Upper lobe of left lung (tissue), 4 donors: ENCODE measurements at regions not wholly inside any gene's neighbourhood (a gene's known extent, or its start where the extent isn't known, plus 50 kb on each side); places are given as distances from the start of the nearest gene placed in this dataset.

ENCODE experiments used
- EP300 ChIP-seq, 4 donors: sonication (generic); formaldehyde crosslinking; IDR thresholded peaks; one replicate each; pipeline ENCODE4 v1.5.1; 2017; ENCODE audit warnings: antibody characterized with exemption in 4 of 4, control low read depth in 2 of 4
- POLR2A ChIP-seq, 4 donors: fragments of 450-650 bp; IDR thresholded peaks; one replicate each; pipeline ENCODE4 v1.5.1; 2016 to 2017; ENCODE audit warnings: antibody characterized with exemption in 4 of 4, mild to moderate bottlenecking in 2 of 4
- POLR2AphosphoS5 ChIP-seq, 2 donors: sonication (generic); formaldehyde crosslinking; IDR thresholded peaks; one replicate each; pipeline ENCODE4 v1.5.1; 2017; ENCODE audit warnings: antibody characterized with exemption in 2 of 2
- TF ChIP-seq, protein P1 (sequence below), 6 experiments: fragments of 450-650 bp in 4 of 6; fragments of 200-600 bp in 2 of 6; sonication (generic) in 2 of 6; IDR thresholded peaks; one replicate each; pipeline ENCODE4 v1.5.1; 2016 to 2019; ENCODE audit warnings: antibody characterized with exemption in 6 of 6

DNA sequence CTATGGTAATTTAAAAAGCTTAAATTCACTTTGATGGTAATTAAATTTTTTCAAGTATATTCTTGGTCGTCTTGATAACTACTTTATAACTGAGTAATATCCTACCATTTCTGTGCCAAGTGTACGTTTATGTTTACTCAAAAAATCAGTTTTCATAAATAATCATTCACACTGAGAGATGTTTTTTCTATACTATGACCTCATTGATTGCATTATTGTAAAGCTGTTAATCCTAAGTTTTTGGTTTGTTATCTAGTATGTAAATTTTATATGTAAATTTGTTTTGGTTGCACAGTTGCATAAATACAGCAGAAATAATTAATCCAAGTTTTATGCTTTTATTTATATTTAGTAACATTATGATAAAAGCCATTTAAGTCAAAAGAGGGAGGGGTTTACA, 196.4 kb upstream of the PRICKLE1 start:
- TF ChIP-seq, protein P1, sequence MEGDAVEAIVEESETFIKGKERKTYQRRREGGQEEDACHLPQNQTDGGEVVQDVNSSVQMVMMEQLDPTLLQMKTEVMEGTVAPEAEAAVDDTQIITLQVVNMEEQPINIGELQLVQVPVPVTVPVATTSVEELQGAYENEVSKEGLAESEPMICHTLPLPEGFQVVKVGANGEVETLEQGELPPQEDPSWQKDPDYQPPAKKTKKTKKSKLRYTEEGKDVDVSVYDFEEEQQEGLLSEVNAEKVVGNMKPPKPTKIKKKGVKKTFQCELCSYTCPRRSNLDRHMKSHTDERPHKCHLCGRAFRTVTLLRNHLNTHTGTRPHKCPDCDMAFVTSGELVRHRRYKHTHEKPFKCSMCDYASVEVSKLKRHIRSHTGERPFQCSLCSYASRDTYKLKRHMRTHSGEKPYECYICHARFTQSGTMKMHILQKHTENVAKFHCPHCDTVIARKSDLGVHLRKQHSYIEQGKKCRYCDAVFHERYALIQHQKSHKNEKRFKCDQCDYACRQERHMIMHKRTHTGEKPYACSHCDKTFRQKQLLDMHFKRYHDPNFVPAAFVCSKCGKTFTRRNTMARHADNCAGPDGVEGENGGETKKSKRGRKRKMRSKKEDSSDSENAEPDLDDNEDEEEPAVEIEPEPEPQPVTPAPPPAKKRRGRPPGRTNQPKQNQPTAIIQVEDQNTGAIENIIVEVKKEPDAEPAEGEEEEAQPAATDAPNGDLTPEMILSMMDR (IDR thresholded peaks at IDR 0.05): no peak
- TF ChIP-seq POLR2A (IDR thresholded peaks at IDR 0.05) (no peak), POLR2AphosphoS5 (IDR thresholded peaks at IDR 0.05) (no peak), EP300 (IDR thresholded peaks at IDR 0.05) (no peak)
